Erythroblast (primary cell): ENCODE measurements at regions not wholly inside any gene's neighbourhood (a gene's known extent, or its start where the extent isn't known, plus 50 kb on each side); places are given as distances from the start of the nearest gene placed in this dataset.

ENCODE experiments used
- GATA1 ChIP-seq: IDR thresholded peaks from 2 replicates; pipeline ENCODE4 v1.6.1; 2011; ENCODE audit warnings: low read depth, mild to moderate bottlenecking, control low read depth, low read length, moderate library complexity
- POLR2A ChIP-seq: IDR thresholded peaks from 2 replicates; pipeline ENCODE4 v1.6.1; 2011; ENCODE audit warnings: mild to moderate bottlenecking, low read length

DNA sequence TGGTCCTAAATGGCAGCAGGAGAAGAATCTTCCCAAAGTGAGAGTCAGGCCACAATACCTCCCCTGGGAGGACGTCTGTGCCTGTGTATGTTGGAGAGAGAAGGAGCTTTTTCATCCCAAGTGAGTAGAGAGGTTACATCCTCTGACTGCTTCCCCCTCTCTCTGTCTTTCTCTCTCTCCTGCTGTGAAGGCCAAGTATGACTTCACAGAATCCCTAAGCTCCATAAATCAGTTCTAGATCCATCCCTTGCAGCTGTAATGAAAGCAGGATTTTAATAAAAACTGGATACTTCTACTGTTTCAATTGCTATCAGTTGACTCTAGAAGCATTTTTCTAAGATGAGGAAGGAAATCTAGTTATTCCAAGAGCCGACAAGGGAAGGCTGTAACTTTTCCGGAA lies 389.1 kb upstream of the PROK2 start:
- TF ChIP-seq POLR2A (no peak), GATA1 (no peak)
